HG02884 (cell line): ENCODE measurements at regions not wholly inside any gene's neighbourhood (a gene's known extent, or its start where the extent isn't known, plus 50 kb on each side); places are given as distances from the start of the nearest gene placed in this dataset.
A peak's percentile ranks its signal among the peaks of the same experiment; 100 is the strongest.
"Not testable (repeated sequence)": the region's sequence is repeated elsewhere in the genome, so short reads cannot be mapped to it uniquely, and the experiment has no call there.

Source experiments
- ATAC-seq: cut with Tn5 transposase; IDR thresholded peaks from one replicate; pipeline ENCODE4 v1.9.1; 2021; ENCODE audit warnings: mild to moderate bottlenecking, moderate library complexity; ENCODE audit not compliant: unreplicated experiment

- ATAC-seq: no peak
Observed at GRCh38 chr10:78207216-78207615, 173.6 kb downstream of the RPS24 start.

- ATAC-seq: no peak
Observed at GRCh38 chr10:78207776-78208175, 174.1 kb downstream of the RPS24 start.

- no peak for ATAC-seq
Observed at GRCh38 chr10:78209970-78210369, 176.3 kb downstream of the RPS24 start.

GRCh38 chr10:78210548-78210947 is 176.9 kb downstream of the RPS24 start:
- no peak for ATAC-seq

DNA sequence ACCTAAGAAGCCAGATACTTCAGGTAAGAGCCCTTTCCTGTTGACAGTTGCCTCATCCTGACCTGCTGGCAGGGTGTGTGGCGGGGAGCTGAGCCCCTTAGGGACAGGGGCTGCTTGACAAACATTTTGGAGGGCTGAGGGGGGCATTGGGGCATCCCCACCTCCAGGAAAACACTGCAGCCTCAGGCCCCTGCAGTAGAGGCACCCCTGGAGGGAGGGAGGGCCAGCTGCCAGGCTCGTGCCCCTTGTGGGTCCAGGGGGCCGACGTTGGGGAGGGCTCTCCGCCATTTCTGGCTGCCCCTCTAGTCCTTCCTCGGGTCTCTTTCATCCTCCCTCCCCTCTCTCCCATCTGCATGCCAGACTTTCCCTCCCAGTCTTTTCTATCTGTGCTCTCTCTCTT is 177.3 kb downstream of the RPS24 start:
- ATAC-seq: no peak

GRCh38 chr10:78211561-78212051 is 177.9 kb downstream of the RPS24 start:
- no peak for ATAC-seq

- ATAC-seq: no peak
Observed at GRCh38 chr10:78212060-78212785, 178.6 kb downstream of the RPS24 start.

DNA sequence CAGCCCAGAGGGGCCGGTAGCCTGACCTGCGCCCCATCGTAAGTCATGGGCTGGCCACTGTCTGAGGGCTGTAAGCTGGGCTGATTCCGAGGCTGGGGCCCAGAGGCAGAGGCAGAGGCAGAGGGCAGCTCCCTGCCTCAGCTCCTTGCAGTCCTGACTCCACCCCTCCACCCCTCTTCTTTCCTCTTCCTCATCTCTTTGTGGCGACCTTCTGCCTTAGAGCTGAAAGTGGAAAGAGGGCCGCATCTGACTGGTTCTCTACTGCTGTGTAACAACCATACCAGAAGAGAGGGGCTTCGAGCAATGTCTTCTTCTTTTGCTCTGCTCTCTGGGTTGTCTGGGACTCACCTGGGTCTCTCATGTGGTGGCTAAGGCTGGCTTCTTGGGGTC is 179.1 kb downstream of the RPS24 start:
- ATAC-seq: no peak

DNA sequence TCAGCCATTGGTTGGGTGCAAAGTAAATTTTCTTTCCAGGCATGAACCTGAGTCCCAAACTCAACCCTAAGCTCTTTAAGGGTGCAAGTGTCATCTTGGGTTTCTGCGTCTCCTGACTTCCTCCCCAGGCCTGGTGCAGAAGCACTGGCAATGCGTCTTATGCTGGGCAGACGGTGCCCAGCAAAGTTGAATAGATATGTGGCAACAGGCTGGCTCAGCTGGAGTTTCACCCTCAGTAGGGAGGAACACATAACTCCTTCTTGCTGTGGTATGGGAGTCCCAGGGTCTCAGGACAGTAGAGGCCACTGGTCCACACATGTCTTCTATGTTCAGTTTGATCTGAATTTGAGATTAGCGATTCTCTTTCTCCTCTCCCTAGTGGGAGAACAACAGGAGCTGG is 181.3 kb downstream of the RPS24 start:
- no peak for ATAC-seq

- peak; percentile 63 for ATAC-seq
Observed at GRCh38 chr10:78215645-78216044, 182.0 kb downstream of the RPS24 start.

DNA sequence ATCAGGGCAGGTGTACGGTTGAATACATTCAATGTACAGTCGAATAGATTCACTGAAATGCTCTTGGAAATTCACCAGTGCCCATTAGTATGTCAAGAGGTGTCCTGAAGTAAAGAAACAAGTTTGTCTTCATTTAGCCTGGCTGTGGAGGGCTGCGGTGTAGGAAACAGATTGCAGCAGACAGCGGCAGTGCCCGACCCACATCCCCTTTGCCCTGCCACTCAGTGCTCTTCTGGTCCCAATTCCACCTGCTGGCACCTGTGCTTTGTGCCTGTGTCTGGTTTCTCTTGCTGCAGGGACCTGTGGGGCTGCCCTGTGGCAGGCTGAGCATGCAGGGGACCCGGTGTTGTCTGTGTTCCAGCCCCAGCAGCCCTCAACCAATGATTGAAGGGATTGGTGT is 183.7 kb downstream of the RPS24 start:
- ATAC-seq: no peak

DNA sequence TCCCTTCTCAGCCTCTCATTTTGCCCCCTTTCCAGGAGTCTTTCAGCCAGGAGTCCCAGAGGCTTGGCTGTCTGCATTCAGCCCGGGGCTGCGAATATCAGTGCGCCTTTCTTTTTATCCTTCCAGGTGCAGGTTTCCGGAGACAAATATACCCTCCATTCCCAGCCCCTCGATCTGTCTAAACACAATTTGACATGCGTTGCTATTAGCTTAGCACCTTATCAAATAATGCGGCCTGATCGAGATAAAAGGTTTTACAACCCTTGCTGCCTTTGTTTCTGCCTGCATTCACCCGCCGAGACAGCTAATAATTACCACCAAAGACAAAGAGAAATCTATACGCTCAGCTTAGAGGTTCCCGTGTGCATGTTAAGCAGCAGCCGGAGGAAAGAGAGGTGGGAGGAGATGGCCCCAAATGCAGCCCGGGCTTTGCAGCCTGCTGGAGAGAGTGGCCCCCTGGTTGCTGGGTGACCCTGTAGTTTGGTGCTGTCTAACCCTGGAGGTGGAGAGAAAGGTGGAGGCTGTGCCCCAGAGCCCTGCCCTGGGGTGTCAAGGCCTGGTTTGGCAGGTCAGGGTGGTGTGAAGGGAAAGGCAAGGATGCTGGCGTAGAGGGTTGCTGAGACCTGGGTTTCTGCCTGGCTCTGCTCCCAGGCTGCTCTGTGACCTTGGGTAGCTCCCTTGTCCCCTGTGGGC is 185.3 kb downstream of the RPS24 start:
- no peak for ATAC-seq

DNA sequence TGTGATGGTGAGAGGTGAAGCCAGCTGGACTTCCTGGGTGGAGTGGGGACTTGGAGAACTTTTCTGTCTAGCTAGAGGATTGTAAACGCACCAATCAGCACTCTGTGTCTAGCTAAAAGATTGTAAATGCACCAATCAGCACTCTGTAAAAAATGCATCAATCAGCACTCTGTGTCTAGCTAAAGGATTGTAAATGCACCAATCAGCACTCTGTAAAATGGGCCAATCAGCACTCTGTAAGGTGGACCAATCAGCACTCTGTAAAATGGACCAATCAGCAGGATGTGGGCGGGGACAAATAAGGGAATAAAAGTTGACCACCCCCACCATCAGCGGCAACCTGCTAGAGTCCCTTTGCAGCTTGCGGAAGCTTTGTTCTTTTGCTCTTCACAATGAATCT is 185.9 kb downstream of the RPS24 start:
- not testable (repeated sequence) for ATAC-seq

DNA sequence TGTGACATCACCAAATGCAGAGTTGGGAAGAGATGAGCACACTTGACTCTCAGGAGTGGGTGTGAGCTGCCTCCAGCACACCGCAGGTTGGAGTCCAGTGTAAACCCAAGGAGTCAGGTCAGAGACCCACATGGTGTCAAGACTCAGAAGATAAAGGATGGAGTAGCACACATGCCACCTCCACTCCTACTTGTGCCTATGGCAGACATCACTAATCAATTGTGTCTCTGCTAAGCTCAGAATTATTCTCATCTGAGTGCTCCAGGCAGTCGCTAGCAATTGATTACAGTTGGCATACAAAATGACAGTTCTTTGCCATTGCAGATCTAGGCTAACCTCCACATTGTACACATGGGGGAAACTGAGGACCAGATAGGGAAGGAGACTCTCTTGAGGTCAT is 187.1 kb downstream of the RPS24 start:
- no peak for ATAC-seq

- no peak for ATAC-seq
Observed at GRCh38 chr10:78222096-78222790, 188.6 kb downstream of the RPS24 start.

- ATAC-seq: no peak
Observed at GRCh38 chr10:78223088-78223487, 189.4 kb downstream of the RPS24 start.

GRCh38 chr10:78224602-78225001 is 190.9 kb downstream of the RPS24 start:
- ATAC-seq: no peak

DNA sequence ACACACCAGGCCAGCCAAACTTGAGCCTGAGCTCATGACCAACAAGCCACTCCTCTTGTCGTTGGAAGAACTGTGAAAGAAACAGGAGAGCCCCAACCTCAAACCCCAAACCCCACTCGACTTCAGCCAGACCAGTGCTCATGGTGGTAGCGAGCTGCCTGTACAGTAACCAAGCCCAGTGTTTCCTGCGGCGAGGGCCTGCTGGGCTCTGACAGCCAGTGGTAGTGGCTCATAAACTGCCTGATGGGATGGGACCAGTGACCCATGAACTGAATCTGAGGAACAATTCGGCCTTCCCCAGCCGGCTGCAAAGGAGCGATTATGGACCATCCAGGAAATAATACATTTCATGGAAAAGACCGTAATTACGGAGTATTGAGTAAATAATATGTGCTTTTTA is 191.9 kb downstream of the RPS24 start:
- ATAC-seq: no peak

GRCh38 chr10:78229489-78229888 is 195.8 kb downstream of the RPS24 start:
- ATAC-seq: no peak

- no peak for ATAC-seq
Observed at GRCh38 chr10:78229950-78230675, 196.4 kb downstream of the RPS24 start.

DNA sequence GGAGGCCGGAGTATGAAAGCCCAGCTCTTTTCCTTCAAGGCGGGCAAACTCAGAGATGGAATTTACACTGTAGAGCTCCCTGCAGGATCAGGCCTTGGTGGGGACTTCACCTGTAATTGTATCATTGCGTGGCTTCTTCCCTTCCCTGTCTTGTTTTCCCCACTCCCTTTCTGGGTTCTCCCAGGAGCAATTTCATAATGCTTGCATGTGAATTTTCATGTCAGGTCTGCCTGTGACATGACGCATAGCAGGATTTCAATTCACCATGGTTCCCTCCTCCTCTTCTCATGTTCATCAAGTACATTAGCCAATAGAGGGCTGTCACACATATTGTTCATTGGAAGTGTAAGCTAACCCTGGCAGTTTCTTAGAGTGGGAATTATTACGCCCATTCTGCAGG is 197.7 kb downstream of the RPS24 start:
- ATAC-seq: no peak
